ENCODE measurements at regions not wholly inside any gene's neighbourhood (a gene's known extent, or its start where the extent isn't known, plus 50 kb on each side); places are given as distances from the start of the nearest gene placed in this dataset.

- DNase-seq: no peak
These were observed 56.5 kb upstream of the CLNK start for GRCh38 chr4:10740891-10741620.

- no peak for DNase-seq
These were observed 55.7 kb upstream of the CLNK start for GRCh38 chr4:10740251-10740650.

- DNase-seq: no peak
These were observed 54.4 kb upstream of the CLNK start for GRCh38 chr4:10738826-10739489.

GRCh38 chr4:10737337-10737736 is 52.8 kb upstream of the CLNK start:
- DNase-seq: no peak

- no peak for DNase-seq
These were observed 52.3 kb upstream of the CLNK start for GRCh38 chr4:10736895-10737294.

GRCh38 chr4:10736266-10736665 is 51.7 kb upstream of the CLNK start:
- no peak for DNase-seq

GRCh38 chr4:10734697-10735096 is 50.1 kb upstream of the CLNK start:
- peak; percentile 1 for DNase-seq
